K562 (cell line): ENCODE measurements at regions not wholly inside any gene's neighbourhood (a gene's known extent, or its start where the extent isn't known, plus 50 kb on each side); places are given as distances from the start of the nearest gene placed in this dataset.

Source experiments
- CTCF ChIP-seq, 3 experiments: IDR thresholded peaks in 2 of 3; conservative IDR thresholded peaks in 1 of 3; 2 replicates each; pipeline ENCODE4 v1.5.1; 2011 to 2012; ENCODE audit warnings: low read length in 3 of 3, mild to moderate bottlenecking in 3 of 3, control low read depth in 2 of 3, improper control_type of control experiment in 1 of 3, inconsistent platforms in 1 of 3, low read depth in 1 of 3, mixed read lengths in 1 of 3, moderate library complexity in 1 of 3; ENCODE audit not compliant: insufficient read depth in 2 of 3
- CXXC5 ChIP-seq: fragments of 250-450 bp; sonication (Bioruptor Pico); IDR thresholded peaks from 2 replicates; pipeline ENCODE4 v1.8.0; 2022; ENCODE audit warnings: inconsistent platforms, mild to moderate bottlenecking, moderate library complexity
- JUN ChIP-seq, 2 experiments: sonication (generic) in 1 of 2; formaldehyde crosslinking in 1 of 2; IDR thresholded peaks; 2 replicates each; pipeline versions ENCODE4 v1.6.1 to v1.8.0; 2012 to 2022; ENCODE audit warnings: borderline replicate concordance in 2 of 2, mild to moderate bottlenecking in 2 of 2, improper control_type of control experiment in 1 of 2, low read depth in 1 of 2, low read length in 1 of 2, missing genetic modification reagents in 1 of 2
- MTA1 ChIP-seq: fragments of 450-650 bp; IDR thresholded peaks from 2 replicates; pipeline ENCODE4 v1.6.1; 2017; ENCODE audit warnings: borderline replicate concordance
- MTA2 ChIP-seq: fragments of 450-650 bp; IDR thresholded peaks from 2 replicates; pipeline ENCODE4 v1.6.1; 2016; ENCODE audit warnings: low read depth
- PTBP1 ChIP-seq: fragments of 200-400 bp; formaldehyde crosslinking; IDR thresholded peaks from 2 replicates; pipeline ENCODE4 v1.6.1; 2017; ENCODE audit warnings: low read depth, low read length

GRCh38 chr21:16082038-16082816 lies 352.4 kb downstream of the USP25 start:
- TF ChIP-seq JUN (IDR thresholded peaks at IDR 0.05; ENCODE audit: borderline replicate concordance, low read depth, low read length), result no peak
- no peak for TF ChIP-seq JUN (CRISPR knock-in tag; IDR thresholded peaks at IDR 0.05; ENCODE audit: borderline replicate concordance)
- peak in 1 of 3 experiments; percentile 18; a peak in 1 of 6 replicates for TF ChIP-seq CTCF (IDR thresholded peaks at IDR 0.05 in 2 of 3, conservative IDR thresholded peaks at IDR 0.05 in 1 of 3; ENCODE audit: insufficient read depth in 2 of 3, low read depth in 1 of 3, low read length in 3 of 3)
- TF ChIP-seq CXXC5 (CRISPR knock-in tag), result no peak
- TF ChIP-seq MTA1, result no peak
- no peak for TF ChIP-seq PTBP1
- no peak for TF ChIP-seq MTA2
